HG02973 (cell line): ENCODE measurements at regions not wholly inside any gene's neighbourhood (a gene's known extent, or its start where the extent isn't known, plus 50 kb on each side); places are given as distances from the start of the nearest gene placed in this dataset.

Experiments
- ATAC-seq: cut with Tn5 transposase; IDR thresholded peaks from one replicate; pipeline ENCODE4 v1.9.1; 2021; ENCODE audit warnings: moderate library complexity; ENCODE audit not compliant: unreplicated experiment

- ATAC-seq: no peak
Measured at GRCh38 chr22:48331691-48332220, 1495.9 kb downstream of the BRD1 start.

GRCh38 chr22:48331266-48331665, 1496.4 kb downstream of the BRD1 start:
- no peak for ATAC-seq

- no peak for ATAC-seq
Measured at GRCh38 chr22:48327721-48328120, 1500.0 kb downstream of the BRD1 start.

GRCh38 chr22:48323746-48324145, 1503.9 kb downstream of the BRD1 start:
- ATAC-seq: no peak

GRCh38 chr22:48322907-48323306, 1504.8 kb downstream of the BRD1 start:
- ATAC-seq: no peak

- ATAC-seq: no peak
Measured at GRCh38 chr22:48321986-48322545, 1505.6 kb downstream of the BRD1 start.

GRCh38 chr22:48320683-48321451, 1506.8 kb downstream of the BRD1 start:
- ATAC-seq: no peak

- no peak for ATAC-seq
Measured at GRCh38 chr22:48320048-48320682, 1507.5 kb downstream of the BRD1 start.

GRCh38 chr22:48319321-48320047, 1508.2 kb downstream of the BRD1 start:
- ATAC-seq: no peak

- ATAC-seq: no peak
Measured at GRCh38 chr22:48318575-48319320, 1508.9 kb downstream of the BRD1 start.

- ATAC-seq: no peak
Measured at GRCh38 chr22:48318173-48318572, 1509.5 kb downstream of the BRD1 start.

- ATAC-seq: no peak
Measured at GRCh38 chr22:48316257-48317250, 1511.1 kb downstream of the BRD1 start.

- no peak for ATAC-seq
Measured at GRCh38 chr22:48315439-48316256, 1512.0 kb downstream of the BRD1 start.

GRCh38 chr22:48314073-48314472, 1513.6 kb downstream of the BRD1 start:
- ATAC-seq: no peak

- ATAC-seq: no peak
Measured at GRCh38 chr22:48313175-48313830, 1514.4 kb downstream of the BRD1 start.

GRCh38 chr22:48310740-48311139, 1516.9 kb downstream of the BRD1 start:
- no peak for ATAC-seq

- no peak for ATAC-seq
Measured at GRCh38 chr22:48310289-48310688, 1517.4 kb downstream of the BRD1 start.

GRCh38 chr22:48309836-48310235, 1517.8 kb downstream of the BRD1 start:
- ATAC-seq: no peak
